OCI-LY3 (cell line): ENCODE measurements at regions not wholly inside any gene's neighbourhood (a gene's known extent, or its start where the extent isn't known, plus 50 kb on each side); places are given as distances from the start of the nearest gene placed in this dataset.

Experiments
- H2AFZ ChIP-seq: fragments of 200-600, 300-600 bp; shearing (Covaris generic); 2 replicates; pipeline ENCODE4 v1.6.0; 2014; ENCODE audit warnings: antibody characterized with exemption, low read depth, low read length
- H3K27ac ChIP-seq: fragments of 200-600, 300-600 bp; sonication (generic); 2 replicates; pipeline ENCODE4 v1.5.1; 2014; ENCODE audit warnings: mild to moderate bottlenecking, low read length, moderate library complexity, mixed read lengths
- H3K27me3 ChIP-seq: fragments of 200-600, 300-600 bp; sonication (generic); 2 replicates; pipeline ENCODE4 v1.6.1; 2014; ENCODE audit warnings: low read depth, low read length, mixed read lengths
- H3K36me3 ChIP-seq: fragments of 200-600, 300-600 bp; sonication (generic); replicated peaks from 2 replicates; pipeline ENCODE3; 2014; ENCODE audit warnings: low read depth, low read length, mixed read lengths
- H3K4me1 ChIP-seq: fragments of 300-600, 200-600 bp; sonication (generic); 2 replicates; pipeline ENCODE4 v1.6.1; 2014; ENCODE audit warnings: low read length, mixed read lengths
- H3K4me2 ChIP-seq: fragments of 200-600, 300-600 bp; sonication (generic); 2 replicates; pipeline ENCODE4 v1.6.1; 2014; ENCODE audit warnings: low read length, mixed read lengths
- H3K4me3 ChIP-seq: fragments of 300-600, 200-600 bp; sonication (generic); 2 replicates; pipeline ENCODE4 v1.5.1; 2014; ENCODE audit warnings: antibody characterized with exemption, mild to moderate bottlenecking, low read length, moderate library complexity
- H3K79me2 ChIP-seq: fragments of 300-600, 200-600 bp; shearing (Covaris generic); 2 replicates; pipeline ENCODE4 v1.6.1; 2014; ENCODE audit warnings: mild to moderate bottlenecking, low read length, mixed read lengths
- H3K9ac ChIP-seq: fragments of 300-600, 200-600 bp; shearing (Covaris generic); 2 replicates; pipeline ENCODE4 v1.6.0; 2014; ENCODE audit warnings: mild to moderate bottlenecking, low read length, moderate library complexity
- H3K9me3 ChIP-seq: fragments of 200-600, 300-600 bp; shearing (Covaris generic); 2 replicates; pipeline ENCODE4 v1.6.1; 2014; ENCODE audit warnings: low read length, mixed read lengths; ENCODE audit not compliant: insufficient read depth
- H4K20me1 ChIP-seq: fragments of 200-600, 300-600 bp; sonication (generic); 2 replicates; pipeline ENCODE4 v1.6.1; 2016; ENCODE audit warnings: low read length, mixed read lengths; ENCODE audit not compliant: insufficient read depth
- CTCF ChIP-seq: fragments of 200-600, 300-600 bp; sonication (generic); IDR thresholded peaks from 2 replicates; pipeline ENCODE4 v1.5.1; 2014; ENCODE audit warnings: antibody characterized with exemption, low read length, low read depth
- EZH2phosphoT487 ChIP-seq: fragments of 200-600 bp; shearing (Covaris generic); IDR thresholded peaks from 2 replicates; pipeline ENCODE4 v1.6.1; 2018; ENCODE audit warnings: antibody characterized with exemption, mixed run types, low read depth

- Histone ChIP-seq H3K4me1 (peaks cover 20% of the 10 kb centered on the region), H3K9ac (no peak overlapping the region), H3K79me2 (no peaks in the 10 kb centered on the region), H4K20me1 (no peaks in the 10 kb centered on the region), H3K36me3 (no peaks in the 10 kb centered on the region), H3K9me3 (no peaks in the 10 kb centered on the region), H3K4me2 (no peak overlapping the region), H3K27ac (no peak overlapping the region), H3K4me3 (no peak overlapping the region), H2AFZ (no peak overlapping the region), H3K27me3 (no peaks in the 10 kb centered on the region)
- TF ChIP-seq EZH2phosphoT487 (no peak), CTCF (no peak)
These were observed 363.7 kb upstream of the SPHKAP start for GRCh38 chr2:228545041-228545747.

GRCh38 chr2:228543117-228543516 is 361.6 kb upstream of the SPHKAP start:
- no peak overlapping the region for H2AFZ ChIP-seq
- no peaks in the 10 kb centered on the region for H3K9me3 ChIP-seq
- no peaks in the 10 kb centered on the region for H3K4me1 ChIP-seq
- no peak overlapping the region for H3K27ac ChIP-seq
- TF ChIP-seq EZH2phosphoT487: no peak
- TF ChIP-seq CTCF: no peak
- H3K9ac ChIP-seq: no peak overlapping the region
- no peaks in the 10 kb centered on the region for H4K20me1 ChIP-seq
- no peaks in the 10 kb centered on the region for H3K36me3 ChIP-seq
- H3K4me3 ChIP-seq: no peak overlapping the region
- no peaks in the 10 kb centered on the region for H3K79me2 ChIP-seq
- H3K27me3 ChIP-seq: no peaks in the 10 kb centered on the region
- no peak overlapping the region for H3K4me2 ChIP-seq

- Histone ChIP-seq H3K79me2 (no peaks in the 10 kb centered on the region), H3K9me3 (no peaks in the 10 kb centered on the region), H3K27me3 (no peaks in the 10 kb centered on the region)
These were observed 360.8 kb upstream of the SPHKAP start for GRCh38 chr2:228542277-228542676.

GRCh38 chr2:228541789-228542188 is 360.3 kb upstream of the SPHKAP start:
- no peaks in the 10 kb centered on the region for H3K79me2 ChIP-seq
- no peaks in the 10 kb centered on the region for H3K36me3 ChIP-seq
- no peak overlapping the region for H3K4me3 ChIP-seq
- H4K20me1 ChIP-seq: no peaks in the 10 kb centered on the region
- H3K9me3 ChIP-seq: peaks cover 1% of the 10 kb centered on the region; the same call in 1 of the 2 replicates
- no peak for TF ChIP-seq CTCF
- no peak for TF ChIP-seq EZH2phosphoT487
- no peaks in the 10 kb centered on the region for H3K27me3 ChIP-seq
- no peak overlapping the region for H3K9ac ChIP-seq
- no peak overlapping the region for H3K4me2 ChIP-seq
- no peak overlapping the region for H2AFZ ChIP-seq
- no peak overlapping the region for H3K27ac ChIP-seq
- H3K4me1 ChIP-seq: no peaks in the 10 kb centered on the region

More at GRCh38 chr2:228542277-228542676, 360.8 kb upstream of the SPHKAP start:
- Histone ChIP-seq H3K4me1 (no peaks in the 10 kb centered on the region), H3K4me2 (no peak overlapping the region), H3K36me3 (no peaks in the 10 kb centered on the region), H2AFZ (no peak overlapping the region), H4K20me1 (no peaks in the 10 kb centered on the region), H3K4me3 (no peak overlapping the region), H3K27ac (no peak overlapping the region), H3K9ac (no peak overlapping the region)
- no peak for TF ChIP-seq CTCF
- TF ChIP-seq EZH2phosphoT487: no peak
